ENCODE measurements at regions not wholly inside any gene's neighbourhood (a gene's known extent, or its start where the extent isn't known, plus 50 kb on each side); places are given as distances from the start of the nearest gene placed in this dataset.

- peaks cover 6% of the 10 kb centered on the region for H3K9me3 ChIP-seq
- no peak for TF ChIP-seq CTCF (IDR thresholded peaks at IDR 0.05)
- H3K27ac ChIP-seq = no peak overlapping the region
- H3K4me1 ChIP-seq = no peaks in the 10 kb centered on the region
- H3K36me3 ChIP-seq (ENCODE audit: insufficient read depth in 1 of 2, low read depth in 1 of 2) = no peaks in the 10 kb centered on the region
- ATAC-seq (no peak), DNase-seq (no peak)
- WGBS, 3 donors = 49 to 71% (median 53%) methylated on average over 1 of the region's 1 CpG
- no peak overlapping the region for H3K4me3 ChIP-seq
- no peaks in the 10 kb centered on the region for H3K27me3 ChIP-seq (ENCODE audit: insufficient read depth in 3 of 3, low read length in 2 of 3)
- intact Hi-C loops (cut with DNase I) = no loop called here
These were observed 215.4 kb upstream of the PGRMC2 start for GRCh38 chr4:128502818-128503527.

GRCh38 chr4:128501239-128501638, 213.6 kb upstream of the PGRMC2 start:
- H3K4me1 ChIP-seq = no peaks in the 10 kb centered on the region
- TF ChIP-seq CTCF (IDR thresholded peaks at IDR 0.05) = no peak
- H3K4me3 ChIP-seq = no peak overlapping the region
- DNase-seq (no peak), ATAC-seq (no peak)
- WGBS, 3 donors = 94 to 97% (median 95%) methylated on average over 3 of the region's 3 CpGs
- intact Hi-C loops (cut with DNase I) = no loop called here
- no peaks in the 10 kb centered on the region for H3K36me3 ChIP-seq (ENCODE audit: insufficient read depth in 1 of 2, low read depth in 1 of 2)
- no peaks in the 10 kb centered on the region for H3K27me3 ChIP-seq (ENCODE audit: insufficient read depth in 3 of 3, low read length in 2 of 3)
- H3K27ac ChIP-seq = no peak overlapping the region
- peaks cover 6% of the 10 kb centered on the region for H3K9me3 ChIP-seq

GRCh38 chr4:128488055-128488705, 200.6 kb upstream of the PGRMC2 start:
- no peak for TF ChIP-seq CTCF (IDR thresholded peaks at IDR 0.05)
- intact Hi-C loops (cut with DNase I) = no loop called here
- ATAC-seq (no peak), DNase-seq (no peak)
- H3K9me3 ChIP-seq = peaks cover 3% of the 10 kb centered on the region
- H3K27ac ChIP-seq = no peak overlapping the region
- no peak overlapping the region for H3K4me3 ChIP-seq
- H3K36me3 ChIP-seq (ENCODE audit: insufficient read depth in 1 of 2, low read depth in 1 of 2) = no peaks in the 10 kb centered on the region
- WGBS, 3 donors = 75 to 85% (median 75%) methylated on average over 3 of the region's 3 CpGs
- H3K4me1 ChIP-seq = no peaks in the 10 kb centered on the region
- no peaks in the 10 kb centered on the region for H3K27me3 ChIP-seq (ENCODE audit: insufficient read depth in 3 of 3, low read length in 2 of 3)

GRCh38 chr4:128484896-128485295, 197.3 kb upstream of the PGRMC2 start:
- ATAC-seq = no peak
- no peaks in the 10 kb centered on the region for H3K4me1 ChIP-seq
- intact Hi-C loops (cut with DNase I) = no loop called here

More at GRCh38 chr4:128484896-128485295, 197.3 kb upstream of the PGRMC2 start:
- Histone ChIP-seq H3K9me3 (no peaks in the 10 kb centered on the region), H3K4me3 (no peak overlapping the region), H3K27me3 (ENCODE audit: insufficient read depth in 3 of 3, low read length in 2 of 3) (no peaks in the 10 kb centered on the region), H3K36me3 (ENCODE audit: insufficient read depth in 1 of 2, low read depth in 1 of 2) (no peaks in the 10 kb centered on the region), H3K27ac (no peak overlapping the region)
- DNase-seq = no peak
- TF ChIP-seq CTCF (IDR thresholded peaks at IDR 0.05) = no peak
